Epithelial cell of proximal tubule (primary cell): ENCODE measurements at regions not wholly inside any gene's neighbourhood (a gene's known extent, or its start where the extent isn't known, plus 50 kb on each side); places are given as distances from the start of the nearest gene placed in this dataset.

Experiments
- DNase-seq: peaks from one replicate; pipeline ENCODE4 v3.0.0-alpha.2; 2011; ENCODE audit warnings: low read depth
- H3K4me3 ChIP-seq: 2 replicates; pipeline ENCODE4 v1.5.1; 2011; ENCODE audit warnings: low read depth, mild to moderate bottlenecking, low read length
- CTCF ChIP-seq: conservative IDR thresholded peaks from 2 replicates; pipeline ENCODE4 v1.5.1; 2012; ENCODE audit warnings: low read depth, mild to moderate bottlenecking, low read length

DNA sequence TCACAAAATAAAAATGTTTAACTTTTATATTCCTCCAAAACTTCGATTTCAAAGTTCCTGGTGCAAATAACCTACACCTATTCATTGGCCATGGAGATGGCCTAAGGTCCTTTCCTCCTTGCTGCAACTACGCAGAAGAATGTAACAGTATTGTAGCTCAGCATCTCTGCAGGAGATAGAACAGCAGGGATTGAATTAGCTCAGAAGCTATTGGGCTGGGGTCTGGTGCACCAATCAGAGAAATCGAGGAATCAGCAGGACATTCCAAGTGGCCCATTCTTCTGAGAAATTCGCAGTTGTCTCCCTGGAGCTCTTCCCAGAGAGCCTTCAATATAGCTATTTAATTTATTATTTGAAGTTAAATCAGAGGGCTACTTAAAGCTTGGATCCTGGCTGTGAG is 560.6 kb downstream of the GATA3 start:
- no peak for TF ChIP-seq CTCF
- H3K4me3 ChIP-seq: no peak overlapping the region
- DNase-seq: no peak

DNA sequence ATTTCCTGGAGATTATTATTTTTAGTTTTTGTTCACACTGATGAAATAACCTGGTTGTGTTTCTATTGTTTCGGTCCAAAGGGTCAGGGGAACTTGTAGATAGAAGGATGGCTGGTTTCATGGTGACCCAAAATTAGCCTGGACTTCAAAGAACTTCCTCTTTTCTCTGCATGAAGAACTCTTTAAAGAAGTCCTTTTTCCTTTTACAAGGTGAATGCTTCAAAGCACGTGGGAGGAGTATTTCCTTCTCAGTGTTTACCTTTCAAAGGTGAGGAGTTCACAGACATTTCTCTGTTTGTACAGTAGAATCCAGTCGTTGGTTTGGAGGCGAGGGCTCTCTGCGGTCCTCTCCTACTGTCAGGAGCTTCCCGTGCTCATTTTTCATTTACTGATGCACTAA is 561.7 kb downstream of the GATA3 start:
- no peak for DNase-seq
- no peak for TF ChIP-seq CTCF
- H3K4me3 ChIP-seq: no peak overlapping the region

- TF ChIP-seq CTCF: no peak
- H3K4me3 ChIP-seq: no peak overlapping the region
- no peak for DNase-seq
Observed at GRCh38 chr10:8617792-8618191, 563.3 kb downstream of the GATA3 start.

GRCh38 chr10:8618834-8619233 is 564.3 kb downstream of the GATA3 start:
- DNase-seq: no peak
- TF ChIP-seq CTCF: no peak
- no peak overlapping the region for H3K4me3 ChIP-seq

GRCh38 chr10:8628351-8628750 is 573.9 kb downstream of the GATA3 start:
- no peak overlapping the region for H3K4me3 ChIP-seq
- DNase-seq: no peak
- no peak for TF ChIP-seq CTCF

DNA sequence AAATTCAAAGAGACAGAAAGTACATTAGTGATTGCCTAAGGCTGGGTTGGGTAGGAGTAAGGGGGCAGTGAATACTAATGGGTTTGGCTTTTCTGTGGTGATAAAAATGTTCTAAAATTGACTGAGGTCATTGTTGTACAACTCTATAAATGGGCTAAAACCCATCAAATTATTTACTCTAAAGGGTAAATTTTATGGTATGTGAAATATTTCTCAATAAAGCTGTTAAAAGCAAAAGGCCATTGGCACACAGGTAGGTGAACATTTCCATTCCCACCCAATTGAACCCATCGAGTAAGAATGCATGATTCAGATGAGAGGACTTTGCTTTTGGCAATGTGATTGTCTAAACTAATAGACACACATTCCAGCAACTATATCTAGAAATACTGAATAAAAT is 579.4 kb downstream of the GATA3 start:
- no peak for DNase-seq

More for the DNA sequence above, 579.4 kb downstream of the GATA3 start:
- no peak for TF ChIP-seq CTCF
- H3K4me3 ChIP-seq: no peak overlapping the region
